ENCODE measurements at regions not wholly inside any gene's neighbourhood (a gene's known extent, or its start where the extent isn't known, plus 50 kb on each side); places are given as distances from the start of the nearest gene placed in this dataset.

GRCh38 chr20:20782231-20782630, 69.8 kb upstream of the RALGAPA2 start:
- no peak for DNase-seq (ENCODE audit: low spot score)
- in situ Hi-C loops (cut with HindIII; ENCODE audit: low sequenced_read_pairs): no loop called here

- in situ Hi-C loops (cut with HindIII; ENCODE audit: low sequenced_read_pairs): no loop called here
- no peak for DNase-seq (ENCODE audit: low spot score)
Measured at GRCh38 chr20:20781029-20781428, 68.6 kb upstream of the RALGAPA2 start.

GRCh38 chr20:20780127-20780824, 67.8 kb upstream of the RALGAPA2 start:
- in situ Hi-C loops (cut with HindIII; ENCODE audit: low sequenced_read_pairs): no loop called here
- DNase-seq (ENCODE audit: low spot score): no peak

- in situ Hi-C loops (cut with HindIII; ENCODE audit: low sequenced_read_pairs): no loop called here
- no peak for DNase-seq (ENCODE audit: low spot score)
Measured at GRCh38 chr20:20778676-20779075, 66.2 kb upstream of the RALGAPA2 start.

GRCh38 chr20:20772497-20773085, 60.1 kb upstream of the RALGAPA2 start:
- in situ Hi-C loops (cut with HindIII; ENCODE audit: low sequenced_read_pairs): no loop called here

GRCh38 chr20:20768202-20768815, 55.9 kb upstream of the RALGAPA2 start:
- DNase-seq (ENCODE audit: low spot score): no peak
- in situ Hi-C loops (cut with HindIII; ENCODE audit: low sequenced_read_pairs): no loop called here

More at GRCh38 chr20:20772497-20773085, 60.1 kb upstream of the RALGAPA2 start:
- DNase-seq (ENCODE audit: low spot score): no peak

- no peak for DNase-seq (ENCODE audit: low spot score)
- in situ Hi-C loops (cut with HindIII; ENCODE audit: low sequenced_read_pairs): no loop called here
Measured at GRCh38 chr20:20765696-20766365, 53.4 kb upstream of the RALGAPA2 start.

GRCh38 chr20:20763650-20764049, 51.2 kb upstream of the RALGAPA2 start:
- in situ Hi-C loops (cut with HindIII; ENCODE audit: low sequenced_read_pairs): no loop called here
- DNase-seq (ENCODE audit: low spot score): no peak

All from G401 (cell line).